ENCODE measurements at regions not wholly inside any gene's neighbourhood (a gene's known extent, or its start where the extent isn't known, plus 50 kb on each side); places are given as distances from the start of the nearest gene placed in this dataset.

- no peak for TF ChIP-seq SP1 (IDR thresholded peaks at IDR 0.05; ENCODE audit: low read depth, low read length)
- TF ChIP-seq CTCF (IDR thresholded peaks at IDR 0.05 in 2 of 3, conservative IDR thresholded peaks at IDR 0.05 in 1 of 3; ENCODE audit: control insufficient read depth in 2 of 3, extremely low read depth in 1 of 3, insufficient read depth in 1 of 3, low read depth in 3 of 3, low read length in 3 of 3) = no peak
- TF ChIP-seq POLR2AphosphoS5 (IDR thresholded peaks at IDR 0.05; ENCODE audit: low read length) = no peak
- TF ChIP-seq GABPA (IDR thresholded peaks at IDR 0.05; ENCODE audit: low read depth) = no peak
These were observed 137.9 kb downstream of the PCDH20 start for GRCh38 chr13:61277586-61278276.

All from GM12878 (cell line).